ENCODE measurements at regions not wholly inside any gene's neighbourhood (a gene's known extent, or its start where the extent isn't known, plus 50 kb on each side); places are given as distances from the start of the nearest gene placed in this dataset.

GRCh38 chr9:13529321-13530104 is 250.0 kb upstream of the MPDZ start:
- TF ChIP-seq CTCF (IDR thresholded peaks at IDR 0.05; ENCODE audit: extremely low read depth in 1 of 2, insufficient read depth in 1 of 2, low read depth in 1 of 2, low read length in 2 of 2) = no peak
- TF ChIP-seq POLR2A (IDR thresholded peaks at IDR 0.05; ENCODE audit: low read depth, low read length) = no peak
- no peak for TF ChIP-seq MAX (IDR thresholded peaks at IDR 0.05; ENCODE audit: insufficient read depth, insufficient read length)

Data from endothelial cell of umbilical vein (primary cell).